CD8-positive, alpha-beta memory T cell (primary cell): ENCODE measurements at regions not wholly inside any gene's neighbourhood (a gene's known extent, or its start where the extent isn't known, plus 50 kb on each side); places are given as distances from the start of the nearest gene placed in this dataset.
A peak's percentile ranks its signal among the peaks of the same experiment; 100 is the strongest.
"Not testable (repeated sequence)": the region's sequence is repeated elsewhere in the genome, so short reads cannot be mapped to it uniquely, and the experiment has no call there.

Experiments
- CTCF ChIA-PET: fragments of 350-600 bp; sonication (Branson Sonifier 250); formaldehyde crosslinking; loops from one replicate; lab custom pipeline; 2021; ENCODE audit warnings: antibody characterized with exemption; lab: Charles Lee
- POLR2A ChIA-PET: fragments of 350-600 bp; sonication (Branson Sonifier 250); formaldehyde crosslinking; loops from one replicate; lab custom pipeline; 2021; ENCODE audit warnings: antibody characterized with exemption; lab: Charles Lee
- DNase-seq, 5 donors: peaks; one replicate each; pipeline versions ENCODE4 v3.0.0 to v3.0.0-alpha.2; 2020 to 2022; ENCODE audit warnings: mixed read lengths in 1 of 5
- H3K27ac ChIP-seq: one replicate; pipeline ENCODE4 v1.7.0; 2013; ENCODE audit warnings: low read depth, mild to moderate bottlenecking, low read length, moderate library complexity
- H3K27me3 ChIP-seq: 2 replicates; pipeline ENCODE4 v1.7.0; 2013; ENCODE audit warnings: low read length, mild to moderate bottlenecking; ENCODE audit not compliant: insufficient read depth, poor library complexity, severe bottlenecking
- H3K36me3 ChIP-seq: 2 replicates; pipeline ENCODE4 v1.7.0; 2013; ENCODE audit warnings: mild to moderate bottlenecking, low read length, moderate library complexity; ENCODE audit not compliant: insufficient read depth
- H3K4me1 ChIP-seq: 2 replicates; pipeline ENCODE4 v1.7.0; 2013; ENCODE audit warnings: mild to moderate bottlenecking, low read length, moderate library complexity; ENCODE audit not compliant: insufficient read depth
- H3K4me3 ChIP-seq: 2 replicates; pipeline ENCODE4 v1.7.0; 2013; ENCODE audit warnings: mild to moderate bottlenecking, low read length
- H3K9me3 ChIP-seq: 2 replicates; pipeline ENCODE4 v1.7.0; 2013; ENCODE audit warnings: mild to moderate bottlenecking, low read length
- H3K27ac Mint-ChIP-seq, 8 donors: one replicate each; pipeline ENCODE4 v1.8.0; 2020 to 2021; ENCODE audit warnings: mixed read lengths in 8 of 8, mild to moderate bottlenecking in 6 of 8, inconsistent platforms in 3 of 8, moderate library complexity in 3 of 8
- H3K27me3 Mint-ChIP-seq, 2 donors: one replicate each; pipeline ENCODE4 v1.8.0; 2020 to 2021; ENCODE audit warnings: mixed read lengths in 2 of 2, mild to moderate bottlenecking in 1 of 2, moderate library complexity in 1 of 2
- H3K36me3 Mint-ChIP-seq, 3 donors: one replicate each; pipeline ENCODE4 v1.8.0; 2020 to 2021; ENCODE audit warnings: mixed read lengths in 3 of 3, inconsistent platforms in 1 of 3, mild to moderate bottlenecking in 1 of 3
- H3K4me1 Mint-ChIP-seq, 3 donors: one replicate each; pipeline ENCODE4 v1.8.0; 2020 to 2021; ENCODE audit warnings: mixed read lengths in 3 of 3, inconsistent platforms in 1 of 3, mild to moderate bottlenecking in 1 of 3
- H3K4me3 Mint-ChIP-seq, 7 donors: one replicate each; pipeline ENCODE4 v1.8.0; 2020 to 2021; ENCODE audit warnings: mixed read lengths in 7 of 7, mild to moderate bottlenecking in 6 of 7, moderate library complexity in 4 of 7, inconsistent platforms in 2 of 7
- H3K9me3 Mint-ChIP-seq, 5 donors: one replicate each; pipeline ENCODE4 v1.8.0; 2020 to 2022; ENCODE audit warnings: mixed read lengths in 5 of 5, mild to moderate bottlenecking in 3 of 5, moderate library complexity in 2 of 5, inconsistent platforms in 1 of 5

GRCh38 chr4:184335520-184335919 lies 117.8 kb upstream of the ENPP6 start:
- Histone ChIP-seq H3K4me3 (no peak overlapping the region), H3K27ac (no peak overlapping the region), H3K9me3 (no peaks in the 10 kb centered on the region), H3K36me3 (no peaks in the 10 kb centered on the region), H3K4me1 (no peaks in the 10 kb centered on the region), H3K27me3 (no peaks in the 10 kb centered on the region)
- Mint-ChIP-seq H3K36me3 (peaks cover 0 to 25% (median 0%) of the 10 kb centered on the region in 3 donors), H3K9me3 (peaks cover 3 to 16% (median 14%) of the 10 kb centered on the region in 5 donors), H3K27ac (peak overlapping the region in 2 of 8 donors; percentile 9 to 45), H3K27me3 (peaks cover 0 to 1% of the 10 kb centered on the region in 2 donors), H3K4me1 (peaks cover 5 to 9% (median 7%) of the 10 kb centered on the region in 3 donors), H3K4me3 (no peak overlapping the region)
- ChIA-PET POLR2A (no interaction called here), CTCF (interaction anchor here (1.1 kb wide), 1 partner anchor 9 kb away, joined by 3 read pairs; no protein-coding TSS in a partner anchor)
- no peak for DNase-seq

GRCh38 chr4:184333446-184333845 lies 115.8 kb upstream of the ENPP6 start:
- H3K9me3 ChIP-seq, H3K36me3 ChIP-seq, H3K27me3 ChIP-seq, H3K4me1 ChIP-seq, CTCF ChIA-PET, H3K4me3 ChIP-seq, H3K4me3 Mint-ChIP-seq, H3K27ac ChIP-seq, H3K4me1 Mint-ChIP-seq, H3K27me3 Mint-ChIP-seq, DNase-seq: not testable (repeated sequence)
- Mint-ChIP-seq H3K27ac (peak overlapping the region in 1 of 8 donors; percentile 2), H3K9me3 (peaks cover 3 to 14% (median 11%) of the 10 kb centered on the region in 5 donors), H3K36me3 (peaks cover 0 to 19% (median 0%) of the 10 kb centered on the region in 3 donors)
- POLR2A ChIA-PET: interaction anchor here (0.7 kb wide), 1 partner anchor 29 kb away, joined by 3 read pairs; no protein-coding TSS in a partner anchor

- Mint-ChIP-seq H3K4me1 (peaks cover 5 to 13% (median 7%) of the 10 kb centered on the region in 3 donors), H3K36me3 (peaks cover 0 to 2% (median 0%) of the 10 kb centered on the region in 3 donors), H3K27ac (no peak overlapping the region), H3K27me3 (peaks cover 0 to 1% of the 10 kb centered on the region in 2 donors), H3K4me3 (no peak overlapping the region), H3K9me3 (no peaks in the 10 kb centered on the region)
- no peaks in the 10 kb centered on the region for H3K4me1 ChIP-seq
- H3K4me3 ChIP-seq: no peak overlapping the region
- H3K27ac ChIP-seq: no peak overlapping the region
- DNase-seq: no peak
- ChIA-PET POLR2A (no interaction called here), CTCF (interaction anchor here (1.1 kb wide), 1 partner anchor 10 kb away, joined by 3 read pairs; no protein-coding TSS in a partner anchor)
- no peaks in the 10 kb centered on the region for H3K9me3 ChIP-seq
- no peaks in the 10 kb centered on the region for H3K36me3 ChIP-seq
- H3K27me3 ChIP-seq: no peaks in the 10 kb centered on the region
These were observed 113.8 kb upstream of the ENPP6 start for GRCh38 chr4:184331268-184331995.

- H3K27me3 Mint-ChIP-seq, H3K27ac Mint-ChIP-seq: not testable (repeated sequence)
These were observed 112.9 kb upstream of the ENPP6 start for GRCh38 chr4:184330517-184331094.

GRCh38 chr4:184329659-184330400 lies 112.2 kb upstream of the ENPP6 start:
- H3K4me3 Mint-ChIP-seq: no peak overlapping the region
- DNase-seq: no peak
- Histone ChIP-seq H3K4me1 (no peaks in the 10 kb centered on the region), H3K4me3 (no peak overlapping the region), H3K27me3 (no peaks in the 10 kb centered on the region), H3K36me3 (no peaks in the 10 kb centered on the region), H3K27ac (no peak overlapping the region), H3K9me3 (no peaks in the 10 kb centered on the region)
- ChIA-PET CTCF (no interaction called here), POLR2A (no interaction called here)
- H3K4me1 Mint-ChIP-seq: peaks cover 0 to 6% (median 3%) of the 10 kb centered on the region in 3 donors
- H3K27me3 Mint-ChIP-seq: no peaks in the 10 kb centered on the region
- no peaks in the 10 kb centered on the region for H3K36me3 Mint-ChIP-seq
- H3K27ac Mint-ChIP-seq: no peak overlapping the region
- no peaks in the 10 kb centered on the region for H3K9me3 Mint-ChIP-seq

More at GRCh38 chr4:184330517-184331094, 112.9 kb upstream of the ENPP6 start:
- H3K9me3 ChIP-seq, H3K27me3 ChIP-seq, H3K4me1 ChIP-seq, H3K4me1 Mint-ChIP-seq, H3K27ac ChIP-seq, H3K9me3 Mint-ChIP-seq, H3K4me3 ChIP-seq, H3K36me3 ChIP-seq, H3K36me3 Mint-ChIP-seq, DNase-seq, POLR2A ChIA-PET: not testable (repeated sequence)
- CTCF ChIA-PET: interaction anchor here (1.1 kb wide), 1 partner anchor 11 kb away, joined by 3 read pairs; no protein-coding TSS in a partner anchor
- peak overlapping the region in 1 of 7 donors; percentile 67 for H3K4me3 Mint-ChIP-seq

- Histone ChIP-seq H3K4me3 (no peak overlapping the region), H3K27me3 (no peaks in the 10 kb centered on the region), H3K4me1 (no peaks in the 10 kb centered on the region), H3K9me3 (no peaks in the 10 kb centered on the region), H3K36me3 (no peaks in the 10 kb centered on the region), H3K27ac (no peak overlapping the region)
- ChIA-PET CTCF (no interaction called here), POLR2A (no interaction called here)
- Mint-ChIP-seq H3K27ac (no peak overlapping the region), H3K4me3 (no peak overlapping the region), H3K27me3 (no peaks in the 10 kb centered on the region), H3K9me3 (no peaks in the 10 kb centered on the region), H3K36me3 (peaks cover 0 to 2% (median 0%) of the 10 kb centered on the region in 3 donors), H3K4me1 (peaks cover 0 to 6% (median 3%) of the 10 kb centered on the region in 3 donors)
- DNase-seq: no peak
These were observed 111.6 kb upstream of the ENPP6 start for GRCh38 chr4:184329235-184329634.

GRCh38 chr4:184328022-184328736 lies 110.5 kb upstream of the ENPP6 start:
- Histone ChIP-seq H3K4me1 (no peaks in the 10 kb centered on the region), H3K27ac (no peak overlapping the region), H3K27me3 (no peaks in the 10 kb centered on the region), H3K4me3 (no peak overlapping the region), H3K9me3 (no peaks in the 10 kb centered on the region), H3K36me3 (no peaks in the 10 kb centered on the region)
- peak overlapping the region in 3 of 8 donors; percentile 11 to 82 (median 47) for H3K27ac Mint-ChIP-seq
- peaks cover 0 to 3% (median 0%) of the 10 kb centered on the region in 3 donors for H3K4me1 Mint-ChIP-seq
- no peak for DNase-seq
- H3K9me3 Mint-ChIP-seq: no peaks in the 10 kb centered on the region
- H3K4me3 Mint-ChIP-seq: no peak overlapping the region
- CTCF ChIA-PET: no interaction called here
- POLR2A ChIA-PET: no interaction called here
- peaks cover 0 to 3% (median 0%) of the 10 kb centered on the region in 3 donors for H3K36me3 Mint-ChIP-seq
- no peaks in the 10 kb centered on the region for H3K27me3 Mint-ChIP-seq
